ENCODE measurements at regions not wholly inside any gene's neighbourhood (a gene's known extent, or its start where the extent isn't known, plus 50 kb on each side); places are given as distances from the start of the nearest gene placed in this dataset.

DNA sequence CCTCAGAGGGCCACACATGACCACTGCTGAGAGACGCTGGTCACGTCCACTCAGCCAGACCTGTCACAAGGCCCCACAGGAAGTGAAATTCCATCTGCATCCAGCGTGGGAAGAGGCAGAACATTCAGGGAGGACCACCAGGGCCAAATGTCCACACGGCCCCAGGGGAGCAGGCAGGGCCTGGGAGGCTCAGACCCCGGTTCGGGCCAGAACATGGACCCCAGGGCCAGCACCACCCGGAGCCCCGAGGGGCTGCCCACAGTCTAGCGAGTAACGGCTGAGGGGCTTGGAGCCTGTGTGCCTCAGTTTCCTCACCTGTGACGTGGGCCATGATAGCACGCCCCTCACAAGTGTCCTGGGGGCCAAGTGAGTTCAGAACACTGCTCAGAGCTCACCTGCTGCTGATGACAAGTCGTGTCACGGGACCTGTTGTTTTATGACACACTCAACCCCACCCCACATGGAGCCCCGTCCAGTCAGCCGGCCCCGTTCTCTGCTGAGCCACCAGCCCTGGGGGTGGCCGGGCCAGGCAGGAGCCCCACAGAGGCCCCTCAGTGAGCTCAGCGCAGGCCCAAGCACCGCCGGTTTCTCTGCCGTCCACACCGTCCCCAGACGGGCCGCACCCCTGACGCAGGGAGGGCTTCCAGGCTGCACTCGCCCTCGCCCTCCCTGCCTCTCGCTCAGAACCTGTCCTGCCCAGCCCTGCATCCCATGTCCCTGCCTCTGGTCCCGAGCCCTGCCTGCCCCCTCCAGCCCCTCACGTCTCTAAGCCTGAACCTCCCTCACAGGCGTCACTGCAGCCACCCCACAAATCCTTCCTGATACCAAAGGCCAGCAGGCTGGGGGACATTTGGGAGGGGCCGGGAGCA, 79.5 kb upstream of the GALNT9 start:
- DNase-seq (ENCODE audit: low spot score) (no peak), FAIRE-seq (no peak)

DNA sequence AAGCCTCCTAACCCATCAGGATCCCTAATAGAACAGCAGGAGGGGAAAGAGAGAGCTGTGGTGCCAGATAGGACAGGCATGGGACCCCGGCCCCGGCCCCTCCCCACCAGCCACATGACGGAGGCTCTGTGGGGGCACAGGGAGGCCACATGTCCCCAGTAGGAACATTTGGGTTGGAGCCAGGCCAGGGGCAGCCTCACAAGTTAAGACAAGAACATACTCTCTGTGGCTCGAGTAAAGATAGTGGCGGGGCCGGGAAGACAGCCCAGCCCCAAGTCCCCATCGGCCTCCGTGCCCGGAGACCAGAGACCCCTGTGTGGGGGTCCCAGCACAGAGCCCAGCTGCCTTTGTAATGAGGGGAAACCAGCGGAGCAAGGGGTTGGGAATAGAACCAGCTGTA, 78.6 kb upstream of the GALNT9 start:
- no peak for FAIRE-seq
- DNase-seq (ENCODE audit: low spot score) = no peak

DNA sequence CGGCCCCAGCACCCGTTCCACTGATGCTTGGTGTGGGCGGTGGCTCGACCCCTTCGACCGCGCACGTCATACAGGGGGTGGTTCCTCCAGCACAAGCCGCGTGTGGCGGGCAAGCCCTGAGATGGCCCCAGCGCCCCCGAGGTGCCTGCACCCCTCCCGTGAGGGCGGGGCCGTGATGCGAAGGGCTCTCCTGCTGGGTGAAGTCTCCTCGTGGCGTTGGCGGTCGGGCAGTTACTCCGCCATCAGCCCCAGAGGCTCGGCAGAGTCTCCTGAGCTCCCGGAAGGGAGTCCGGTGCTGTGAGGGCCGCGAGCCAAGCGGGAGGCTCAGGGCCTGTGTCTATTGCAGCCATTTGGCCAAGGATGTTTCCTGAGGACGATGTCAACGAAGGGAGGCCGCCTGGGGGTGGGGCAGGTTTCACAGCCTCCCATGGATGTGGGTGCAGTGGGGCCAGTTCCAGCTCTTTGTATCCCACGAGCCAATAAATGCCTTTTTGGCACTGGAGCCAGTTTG, 78.1 kb upstream of the GALNT9 start:
- FAIRE-seq (no peak), DNase-seq (ENCODE audit: low spot score) (no peak)

DNA sequence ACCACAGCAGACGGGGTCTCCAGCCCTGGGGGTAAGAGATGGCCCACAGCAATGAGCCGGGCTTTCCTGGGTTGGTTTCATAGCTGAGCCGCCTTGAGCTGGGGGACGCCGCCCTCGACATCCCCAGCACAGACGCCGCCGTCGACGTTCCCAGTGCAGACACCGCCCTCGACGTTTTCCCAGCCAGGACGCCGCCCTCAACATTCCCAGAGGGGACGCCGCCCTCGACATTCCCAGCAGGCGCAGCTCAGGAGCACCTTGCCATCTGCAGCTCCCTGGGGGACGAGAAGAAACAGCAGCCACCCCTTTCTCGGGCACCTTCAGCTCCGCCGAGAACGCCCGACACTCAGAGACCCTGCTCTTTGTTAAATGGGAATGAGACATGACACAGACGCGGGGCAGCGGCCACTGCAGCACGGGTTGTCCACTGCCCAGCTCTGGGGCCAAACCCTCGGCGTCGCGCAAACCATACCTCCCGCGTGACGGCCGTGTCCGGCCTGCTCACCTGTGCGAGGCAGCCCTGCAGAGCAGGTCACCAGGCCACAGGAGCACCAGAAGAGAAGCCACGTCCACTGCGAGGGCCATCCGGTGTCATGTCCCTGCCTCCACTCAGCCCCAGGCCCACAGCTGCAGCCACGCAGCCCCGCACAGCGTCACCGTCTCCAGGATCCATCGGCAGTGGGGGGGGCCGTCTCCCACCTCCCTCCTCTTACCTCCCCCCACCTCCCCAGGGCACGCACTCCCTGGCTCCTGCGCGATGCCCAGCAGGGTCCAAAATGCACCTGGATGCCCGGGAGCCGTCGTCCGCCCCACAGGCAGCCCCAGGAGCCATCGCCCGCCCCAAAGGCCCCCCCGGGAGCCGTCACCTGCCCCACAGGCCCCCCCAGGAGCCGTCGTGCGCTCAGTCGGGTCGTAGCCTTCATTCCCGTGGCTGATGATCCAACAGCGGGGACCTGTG, 77.4 kb upstream of the GALNT9 start:
- DNase-seq (ENCODE audit: low spot score) (no peak), FAIRE-seq (no peak)

DNA sequence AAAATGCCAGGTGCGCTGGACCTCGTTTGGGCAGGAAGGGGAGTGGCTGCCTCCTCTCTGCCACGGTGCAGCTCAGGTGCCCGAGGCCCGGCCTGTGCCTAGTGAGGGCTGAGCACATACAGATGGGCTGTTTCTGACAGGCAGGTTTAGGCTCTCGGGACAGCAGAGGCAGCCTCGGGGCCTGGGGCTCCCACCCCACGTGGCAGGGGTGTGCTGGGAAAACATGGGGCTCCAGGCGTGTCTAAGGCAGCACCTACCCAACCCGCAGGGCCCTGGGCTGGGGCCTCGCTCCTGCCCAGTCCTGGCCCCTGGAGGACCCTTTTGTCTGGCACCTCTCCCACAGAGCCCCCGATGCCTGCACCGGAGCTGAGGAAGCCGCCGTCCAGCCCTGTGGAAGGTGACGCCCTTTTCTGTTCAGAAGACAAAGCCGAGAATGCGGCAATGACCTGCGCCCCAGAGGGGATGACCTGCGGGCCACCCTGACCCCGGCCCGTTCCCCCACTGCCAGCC, 76.4 kb upstream of the GALNT9 start:
- DNase-seq (ENCODE audit: low spot score) (no peak), FAIRE-seq (no peak)

DNA sequence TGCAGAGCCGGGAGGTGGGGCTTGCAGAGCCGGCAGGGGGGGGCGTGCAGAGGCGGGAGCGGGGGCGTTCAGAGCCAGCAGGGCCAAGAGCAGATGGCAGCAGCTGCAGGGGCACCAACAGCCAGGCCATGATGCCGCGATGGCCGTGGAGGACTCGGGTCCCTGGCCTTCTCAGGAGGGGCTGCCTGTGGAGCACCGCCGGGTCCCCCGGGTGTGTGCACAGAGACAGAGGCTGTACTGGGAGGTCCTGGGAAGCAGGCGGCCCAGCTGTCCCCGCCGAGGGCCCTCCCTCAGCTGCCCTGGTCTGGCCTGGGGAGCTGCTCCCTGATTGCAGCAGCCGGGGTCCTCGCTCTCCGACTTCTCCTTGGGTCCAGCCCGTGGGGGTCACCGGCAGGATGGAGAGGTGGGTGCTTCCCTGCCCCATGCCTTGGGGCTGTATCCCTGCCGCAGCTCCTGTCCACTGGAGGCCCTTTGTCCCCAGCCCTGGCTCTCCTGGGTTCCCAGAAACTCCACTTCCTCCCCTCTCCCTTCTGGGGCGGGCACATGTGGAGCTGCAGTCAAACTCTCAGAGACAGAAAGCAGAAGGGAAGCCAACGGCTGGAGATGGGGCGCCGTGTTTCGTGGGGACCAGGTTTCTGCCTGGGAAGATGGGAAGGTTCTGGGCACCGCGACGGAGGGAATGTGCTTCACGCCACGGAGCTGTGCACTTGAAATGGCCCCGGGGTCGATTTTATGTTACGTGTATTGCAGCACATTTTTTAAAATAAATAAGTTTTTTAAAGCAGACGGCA, 75.8 kb upstream of the GALNT9 start:
- no peak for FAIRE-seq

DNA sequence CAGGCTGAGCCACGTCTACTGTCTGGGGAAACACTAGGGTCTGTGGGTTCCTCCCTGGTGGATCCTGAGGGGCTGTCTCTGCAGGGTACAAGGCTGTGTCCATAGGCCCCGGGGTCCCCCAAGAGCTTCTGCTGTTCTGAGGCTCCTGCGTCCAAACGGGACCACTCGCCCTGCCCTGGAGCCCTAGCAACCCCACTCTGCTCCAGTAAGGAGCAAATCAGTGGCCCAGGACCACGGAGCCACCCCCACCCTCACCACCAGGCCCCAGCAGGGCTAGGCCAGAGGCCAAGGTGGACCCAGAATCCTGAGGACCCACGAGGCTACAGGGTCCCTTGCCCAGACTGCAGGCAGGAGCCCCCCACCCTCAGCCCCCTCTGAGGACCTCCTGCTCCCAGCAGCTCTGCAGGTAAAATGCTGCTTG, 75.1 kb upstream of the GALNT9 start:
- no peak for DNase-seq (ENCODE audit: low spot score)
- no peak for FAIRE-seq

More for the DNA sequence above, 75.8 kb upstream of the GALNT9 start:
- no peak for DNase-seq (ENCODE audit: low spot score)

DNA sequence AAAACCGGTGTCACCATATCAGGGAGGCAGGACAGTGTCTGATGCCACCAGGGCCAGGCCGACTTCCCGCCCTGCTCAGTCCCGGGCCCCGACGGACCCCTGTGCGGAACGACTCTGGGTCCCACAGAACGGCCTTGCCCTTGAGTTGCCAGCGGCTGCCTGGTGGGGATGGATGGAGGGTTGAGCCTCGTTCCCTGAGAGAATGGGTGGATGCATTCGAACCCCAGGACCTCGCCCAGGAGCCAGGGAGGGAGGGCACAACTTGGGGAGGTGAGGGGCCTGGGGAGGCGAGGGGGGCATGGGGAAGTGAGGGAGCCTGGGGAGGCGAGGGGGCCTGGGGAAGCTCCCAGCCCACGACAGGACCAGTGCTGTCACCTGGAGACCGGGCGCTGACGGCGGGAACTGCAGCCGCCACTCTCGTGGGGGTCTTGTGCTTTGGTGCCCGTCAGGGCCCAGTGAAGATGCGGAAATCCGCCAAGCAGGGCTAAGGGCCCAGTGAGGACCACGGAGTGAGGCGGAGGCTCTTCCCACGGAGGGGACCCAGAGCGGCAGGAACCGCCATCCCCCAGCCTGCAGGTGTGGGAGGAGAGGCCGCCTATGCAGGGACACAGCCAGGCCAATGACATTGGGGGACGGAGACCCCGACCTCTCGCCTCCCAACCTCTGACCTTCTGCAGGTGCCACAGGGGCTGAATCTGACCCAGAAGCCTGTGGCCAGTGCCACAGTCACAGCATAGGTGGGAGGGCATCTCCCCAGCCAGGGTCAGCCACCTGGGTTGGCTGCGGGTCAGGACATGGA, 74.4 kb upstream of the GALNT9 start:
- FAIRE-seq = no peak
- DNase-seq (ENCODE audit: low spot score) = no peak

DNA sequence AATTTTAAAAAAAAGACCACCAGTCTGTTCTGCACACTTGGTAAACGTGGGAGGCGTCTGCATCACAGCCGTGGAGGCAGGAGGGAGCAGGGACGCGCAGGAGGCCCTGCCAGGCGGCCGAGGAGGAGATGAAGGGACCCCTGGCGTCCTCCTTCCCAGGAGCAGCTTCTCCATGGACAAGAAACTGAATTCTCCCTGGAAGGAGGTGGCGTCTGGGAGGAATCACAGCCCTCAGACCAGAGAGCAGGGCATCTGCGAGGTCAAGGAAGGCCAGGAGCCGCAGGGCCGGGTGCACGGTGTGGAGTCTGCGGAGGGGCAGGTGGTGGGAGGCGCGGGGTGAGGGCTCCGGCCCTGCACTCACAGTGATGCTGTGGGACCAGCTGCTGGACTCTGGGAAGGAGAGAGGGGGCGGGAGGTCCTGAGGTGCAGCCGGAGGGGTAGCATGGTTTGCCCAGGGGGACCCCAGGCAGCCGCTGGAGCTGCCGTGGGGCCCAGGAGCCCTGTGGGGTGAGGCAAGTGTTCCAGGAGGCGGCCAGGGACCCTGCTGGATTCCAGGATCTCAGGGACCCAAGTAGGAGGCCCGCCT, 73.5 kb upstream of the GALNT9 start:
- FAIRE-seq = no peak
- no peak for DNase-seq (ENCODE audit: low spot score)

DNA sequence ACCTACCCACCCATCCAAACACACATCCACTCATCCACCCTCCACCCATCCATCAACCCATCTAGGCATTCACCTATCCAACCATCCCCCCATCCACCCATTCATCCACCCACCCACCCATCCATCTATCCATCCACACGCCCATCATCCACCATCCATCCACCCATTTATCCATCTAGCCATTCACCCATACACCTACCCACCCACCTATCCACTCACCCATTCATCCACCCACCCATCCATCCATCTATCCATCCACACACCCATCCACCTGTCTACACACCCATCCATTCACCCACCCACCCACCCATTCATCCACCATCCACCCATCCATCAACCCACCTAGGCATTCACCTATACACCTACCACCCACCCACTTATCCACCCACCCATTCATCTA, 72.6 kb upstream of the GALNT9 start:
- FAIRE-seq (no peak), DNase-seq (ENCODE audit: low spot score) (no peak)

DNA sequence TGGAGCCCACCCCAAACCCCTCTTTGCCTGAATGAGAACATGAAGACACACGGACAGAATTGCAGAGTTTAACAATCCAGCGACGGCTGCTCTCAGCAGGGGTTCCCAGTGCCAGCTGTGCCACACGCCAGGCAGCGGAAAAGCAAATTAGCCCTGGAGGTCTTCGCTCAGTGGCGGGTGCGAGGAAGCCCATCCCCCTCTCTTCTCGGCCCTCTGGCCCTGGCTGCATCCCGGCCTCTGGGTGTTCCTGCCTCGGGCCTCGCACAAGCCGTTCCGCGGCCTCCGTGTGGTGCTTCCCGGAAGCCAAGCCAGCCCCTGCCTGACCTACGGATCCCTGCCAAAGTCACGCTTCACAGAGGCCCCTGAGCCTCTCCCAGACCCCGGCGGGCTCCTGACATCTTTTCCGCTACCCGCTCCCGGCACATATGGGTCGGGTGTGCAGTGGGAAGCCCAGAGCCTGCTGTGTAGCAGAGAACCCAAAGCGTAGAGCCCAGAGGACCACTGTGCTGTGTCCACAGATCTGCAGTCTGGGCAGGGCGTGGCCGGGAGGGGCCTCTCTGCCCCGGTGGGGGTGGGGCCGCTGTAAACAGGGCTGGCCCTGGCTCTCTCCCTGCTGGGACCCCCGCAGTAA, 70.7 kb upstream of the GALNT9 start:
- FAIRE-seq = no peak
- DNase-seq (ENCODE audit: low spot score) = no peak

DNA sequence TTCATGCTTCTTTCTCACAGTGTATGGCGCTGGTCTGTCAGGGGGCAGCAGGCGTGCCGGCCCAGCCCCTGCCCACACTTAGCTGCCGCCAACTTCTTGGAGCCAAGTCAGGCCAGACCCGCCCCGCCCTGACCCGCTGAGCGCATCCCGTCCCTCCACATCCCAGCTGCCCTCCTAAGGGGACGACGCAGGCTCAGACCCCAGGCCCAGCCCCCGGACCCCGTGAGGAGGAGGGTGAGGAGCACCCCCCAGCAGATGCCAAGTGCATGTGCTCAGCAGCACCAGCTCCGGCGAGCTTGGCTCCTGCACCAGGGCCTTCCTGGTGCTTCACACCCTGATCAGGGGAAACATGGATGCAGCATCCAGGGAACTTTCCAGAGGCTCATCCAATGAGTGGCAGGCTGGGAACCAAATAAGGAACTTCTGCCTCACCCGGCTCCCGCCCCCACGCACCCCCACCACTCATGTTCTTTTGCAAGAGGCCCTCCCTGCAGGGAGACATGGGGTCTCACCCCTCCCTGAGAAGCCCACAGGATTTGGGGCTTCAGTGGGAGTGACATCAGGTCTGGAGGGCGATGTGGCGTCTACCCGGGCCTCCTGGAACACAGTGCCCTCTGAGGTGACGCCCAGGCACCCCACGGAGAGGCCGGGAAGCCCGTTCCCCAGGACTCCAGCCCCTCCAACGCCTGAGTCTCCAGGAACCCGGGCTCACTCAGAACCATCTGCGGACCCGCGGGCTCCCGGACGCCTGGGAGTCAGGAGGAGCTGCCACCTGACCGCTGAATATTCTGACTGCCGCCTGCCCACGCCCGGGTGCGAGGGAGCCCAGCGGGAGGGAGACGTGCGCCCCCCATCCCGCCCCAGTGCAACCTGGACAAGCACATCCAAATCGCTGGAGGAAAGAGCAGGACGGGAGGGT, 70.0 kb upstream of the GALNT9 start:
- FAIRE-seq = no peak
- no peak for DNase-seq (ENCODE audit: low spot score)

DNA sequence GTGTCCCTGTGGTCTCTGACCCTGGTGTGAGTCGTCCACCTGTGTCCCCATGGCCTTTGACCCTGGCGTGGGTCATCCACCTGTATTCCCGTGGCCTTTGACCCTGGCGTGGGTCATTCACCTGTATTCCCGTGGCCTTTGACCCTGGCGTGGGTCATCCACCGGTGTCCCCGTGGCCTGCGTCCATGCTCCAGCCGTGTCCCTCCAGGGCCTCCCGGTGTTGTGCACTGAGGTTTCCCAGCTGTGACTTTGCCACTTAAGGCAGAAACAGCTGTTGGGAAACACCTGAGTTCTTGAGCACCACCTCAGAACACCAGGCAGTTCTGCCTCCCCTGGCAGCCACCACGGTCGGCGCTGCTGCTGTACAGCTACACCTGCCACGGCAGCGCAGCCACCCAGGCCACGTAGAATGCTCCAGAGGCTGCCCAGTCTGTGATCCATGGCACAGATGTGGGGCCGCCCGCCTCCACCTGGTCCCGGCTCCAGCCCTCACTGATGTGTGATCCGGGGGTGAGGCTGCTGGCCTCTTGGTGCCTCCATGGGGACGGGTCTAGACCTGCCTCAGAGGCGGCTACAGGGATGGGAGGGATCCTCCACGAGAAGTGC, 69.1 kb upstream of the GALNT9 start:
- FAIRE-seq (no peak), DNase-seq (ENCODE audit: low spot score) (no peak)

DNA sequence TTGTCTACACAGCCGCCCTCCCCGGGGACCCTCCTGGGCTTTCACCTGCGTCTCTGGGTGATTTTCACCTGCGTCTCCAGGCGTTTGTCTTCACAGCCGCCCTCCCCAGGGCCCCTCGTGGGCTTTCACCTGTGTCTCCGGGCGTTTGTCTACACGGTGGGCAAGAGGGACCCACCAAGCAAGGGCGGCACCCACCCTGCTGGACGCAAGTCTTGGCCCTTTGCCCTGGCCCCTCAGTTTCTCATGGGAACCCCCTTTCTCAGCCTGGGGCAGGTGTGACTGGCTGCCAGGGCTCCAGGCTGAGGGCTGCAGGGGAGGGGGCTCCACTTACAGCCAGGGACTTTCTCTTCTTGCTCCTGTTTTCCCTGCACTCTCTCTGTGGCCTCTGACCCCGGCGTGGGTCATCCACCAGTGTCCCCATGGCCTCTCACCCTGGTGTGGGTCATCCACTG, 68.6 kb upstream of the GALNT9 start:
- FAIRE-seq = no peak
- no peak for DNase-seq (ENCODE audit: low spot score)

DNA sequence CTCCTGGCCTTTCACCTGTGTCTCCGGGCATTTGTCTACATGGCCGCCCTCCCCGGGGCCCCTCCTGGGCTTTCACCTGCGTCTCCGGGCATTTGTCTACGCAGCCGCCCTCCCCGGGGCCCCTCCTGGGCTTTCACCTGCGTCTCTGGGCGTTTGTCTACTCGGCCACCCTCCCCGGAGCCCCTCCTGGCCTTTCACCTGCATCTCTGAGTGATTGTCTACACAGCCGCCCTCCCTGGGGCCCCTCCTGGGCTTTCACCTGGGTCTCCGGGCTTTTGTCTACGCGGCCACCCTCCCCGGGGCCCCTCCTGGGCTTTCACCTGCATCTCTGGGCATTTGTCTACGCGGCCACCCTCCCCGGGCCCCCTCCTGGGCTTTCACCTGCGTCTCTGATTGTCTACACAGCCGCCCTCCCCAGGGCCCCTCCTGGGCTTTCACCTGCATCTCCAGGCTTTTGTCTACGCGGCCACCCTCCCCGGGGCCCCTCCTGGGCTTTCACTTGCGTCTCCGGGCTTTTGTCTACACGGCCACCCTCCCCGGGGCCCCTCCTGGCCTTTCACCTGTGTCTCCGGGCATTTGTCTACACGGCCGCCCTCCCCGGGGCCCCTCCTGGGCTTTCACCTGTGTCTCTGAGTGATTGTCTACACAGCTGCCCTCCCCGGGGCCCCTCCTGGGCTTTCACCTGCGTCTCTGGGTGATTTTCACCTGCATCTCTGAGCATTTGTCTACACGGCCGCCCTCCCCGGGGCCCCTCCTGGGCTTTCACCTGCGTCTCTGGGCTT, 68.0 kb upstream of the GALNT9 start:
- no peak for DNase-seq (ENCODE audit: low spot score)
- no peak for FAIRE-seq

DNA sequence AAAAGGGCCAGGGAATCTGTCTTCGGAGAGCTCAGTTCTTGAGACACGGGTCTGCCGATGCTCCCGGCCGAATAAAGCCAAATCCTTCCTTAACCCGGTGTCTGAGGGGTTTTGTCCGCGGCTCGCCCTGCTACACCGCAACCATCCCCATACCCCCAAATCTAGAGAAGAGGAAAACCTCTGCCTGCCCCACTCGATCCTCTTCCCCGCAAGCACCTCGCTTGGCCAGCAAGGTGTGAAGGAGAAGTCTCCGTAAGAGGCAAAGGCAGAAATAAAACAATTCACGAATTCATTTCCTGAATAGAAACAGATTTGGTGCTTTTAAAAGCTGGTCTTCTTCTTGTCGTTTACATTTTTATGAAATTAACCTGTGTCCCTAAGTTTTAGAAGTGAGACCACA, 67.3 kb upstream of the GALNT9 start:
- DNase-seq (ENCODE audit: low spot score) (no peak), FAIRE-seq (no peak)

DNA sequence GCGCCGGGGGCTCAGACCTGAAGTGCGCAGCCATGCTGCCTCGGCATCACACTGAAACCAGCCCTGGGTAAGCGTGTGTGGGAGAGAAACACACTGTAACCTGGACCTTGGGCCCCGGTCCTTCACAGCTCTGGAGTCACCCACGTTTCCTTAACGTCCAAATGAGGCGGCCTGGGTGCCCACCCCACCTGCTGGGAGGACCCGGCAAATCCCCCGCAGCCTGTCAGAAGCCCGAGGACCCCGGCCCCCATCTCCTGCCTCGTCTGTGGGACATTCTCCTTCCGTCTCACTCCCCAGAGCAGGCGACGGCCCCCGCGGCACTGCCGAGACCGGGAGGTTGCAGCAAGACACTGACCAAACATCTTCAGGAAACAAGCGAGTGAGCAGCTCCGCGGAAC, 66.5 kb upstream of the GALNT9 start:
- FAIRE-seq = no peak
- DNase-seq (ENCODE audit: low spot score) = no peak
